ENCODE measurements at regions not wholly inside any gene's neighbourhood (a gene's known extent, or its start where the extent isn't known, plus 50 kb on each side); places are given as distances from the start of the nearest gene placed in this dataset.

GRCh38 chr2:129894616-129895015, 84.8 kb upstream of the RAB6C start (continued):
- TF ChIP-seq ZBTB33 (IDR thresholded peaks at IDR 0.05): no peak
- TF ChIP-seq SP1 (IDR thresholded peaks at IDR 0.05): no peak
- TF ChIP-seq HNF4A (conservative IDR thresholded peaks at IDR 0.05): no peak
- no peak for TF ChIP-seq FOXA2 (IDR thresholded peaks at IDR 0.05)
- no peak for TF ChIP-seq EGR1 (IDR thresholded peaks at IDR 0.05; ENCODE audit: low read depth in 2 of 2)
- TF ChIP-seq RAD21 (IDR thresholded peaks at IDR 0.05): no peak

DNA sequence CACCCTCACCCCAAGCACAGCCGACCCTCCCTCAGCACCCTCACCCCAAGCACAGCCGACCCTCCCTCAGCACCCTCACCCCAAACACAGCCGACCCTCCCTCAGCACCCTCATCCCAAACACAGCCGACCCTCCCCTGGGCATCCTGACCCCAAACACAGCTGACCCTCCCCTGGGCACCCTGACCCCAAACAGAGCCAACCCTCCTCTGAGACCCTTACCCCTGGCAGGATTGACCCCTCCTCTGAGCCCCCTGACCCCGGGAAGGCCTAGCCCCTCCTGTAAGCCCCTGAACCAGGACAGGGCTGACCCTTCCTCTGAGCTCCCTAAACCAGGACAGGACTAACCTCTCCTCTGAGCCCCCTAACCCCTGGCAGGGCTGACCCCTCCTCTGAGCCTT, 84.4 kb upstream of the RAB6C start:
- Histone ChIP-seq H3K27me3 (ENCODE audit: control insufficient read depth in 4 of 4, insufficient read depth in 4 of 4, low read length in 3 of 4) (peaks cover 0 to 18% (median under 1%) of the 10 kb centered on the region in 4 donors), H3K36me3 (ENCODE audit: control insufficient read depth in 4 of 4, insufficient read depth in 3 of 4, low read depth in 1 of 4, low read length in 3 of 4) (no peaks in the 10 kb centered on the region), H3K4me1 (ENCODE audit: control insufficient read depth in 4 of 4, insufficient read depth in 4 of 4, low read length in 3 of 4) (no peaks in the 10 kb centered on the region), H3K27ac (ENCODE audit: low read depth in 1 of 2, low read length in 2 of 2) (no peak overlapping the region), H3K4me3 (ENCODE audit: low read depth in 1 of 3, low read length in 3 of 3) (no peak overlapping the region), H3K9me3 (ENCODE audit: control insufficient read depth in 4 of 4, low read length in 3 of 4) (no peaks in the 10 kb centered on the region), H3K9ac (ENCODE audit: low read depth in 1 of 2, low read length in 2 of 2) (no peak overlapping the region)
- WGBS: 78% methylated on average over 5 of the region's 5 CpGs
- no peak for DNase-seq (ENCODE audit: low spot score)
- no peak for TF ChIP-seq JUND (IDR thresholded peaks at IDR 0.05)
- no peak for TF ChIP-seq FOXA1 (IDR thresholded peaks at IDR 0.05)
- TF ChIP-seq SP1 (IDR thresholded peaks at IDR 0.05): no peak
- TF ChIP-seq MAX (IDR thresholded peaks at IDR 0.05): no peak
- TF ChIP-seq GABPA (IDR thresholded peaks at IDR 0.05 in 1 of 2, conservative IDR thresholded peaks at IDR 0.05 in 1 of 2): no peak
- TF ChIP-seq REST (IDR thresholded peaks at IDR 0.05): no peak
- no peak for TF ChIP-seq TAF1 (conservative IDR thresholded peaks at IDR 0.05)
- no peak for TF ChIP-seq ZBTB33 (IDR thresholded peaks at IDR 0.05)
- no peak for TF ChIP-seq YY1 (IDR thresholded peaks at IDR 0.05)
- no peak for TF ChIP-seq HNF4A (conservative IDR thresholded peaks at IDR 0.05)
- TF ChIP-seq EGR1 (IDR thresholded peaks at IDR 0.05; ENCODE audit: low read depth in 2 of 2): no peak

All from liver (tissue), 7 donors.